K562 (cell line): ENCODE measurements at regions not wholly inside any gene's neighbourhood (a gene's known extent, or its start where the extent isn't known, plus 50 kb on each side); places are given as distances from the start of the nearest gene placed in this dataset.

Experiments
- ATAC-seq: fragments of 200-7000 bp; cut with Tn5 transposase; 3 replicates; pipeline ENCODE4 v1.9.1; 2020; ENCODE audit warnings: moderate library complexity
- BruUV-seq: library from RNA; stranded (reverse); fragments of 400-500 nt; replicated peaks from 2 replicates; lab custom pipeline; 2021; lab: Mats Ljungman, UMichigan
- CTCF ChIA-PET: fragments of 300-600 bp; formaldehyde crosslinking; extraction: SDS; loops from one replicate; lab custom pipeline; 2021; ENCODE audit warnings: low intra/inter-chr PET ratio; lab: Yijun Ruan, JAX
- POLR2A ChIA-PET: fragments of 300-600, 350-650 bp; sonication (Branson Sonifier 250); formaldehyde crosslinking; extraction: SDS; loops from one replicate; lab custom pipeline; 2021; ENCODE audit warnings: antibody characterized with exemption, inconsistent platforms; lab: Yijun Ruan, JAX
- DNase-seq, 4 experiments: peaks; one replicate each; pipeline versions ENCODE4 v3.0.0 to v3.0.0-alpha.2; 2011 to 2018; ENCODE audit warnings: low spot score in 3 of 4, mixed read lengths in 3 of 4; ENCODE audit errors: extremely low read depth in 1 of 4
- FAIRE-seq: peaks from 2 replicates; lab custom pipeline; 2011; peaks lifted over from hg19 to GRCh38; lab: Jason Lieb, UNC
- H2AFZ ChIP-seq: 2 replicates; pipeline ENCODE4 v1.6.0; 2011; ENCODE audit warnings: low read depth, low read length, control low read depth, inconsistent platforms
- H3K27ac ChIP-seq: fragments of 200-600 bp; 3 replicates; pipeline ENCODE4 v1.8.0; 2011; ENCODE audit warnings: low read depth, mild to moderate bottlenecking, control low read depth, inconsistent platforms, low read length, moderate library complexity, mixed read lengths; ENCODE audit errors: extremely low read depth
- H3K27me3 ChIP-seq, 2 experiments: fragments of 300-600 bp in 1 of 2; 2 replicates in 1 of 2; 3 replicates in 1 of 2; pipeline versions ENCODE4 v1.6.0 to v1.8.0; 2011; ENCODE audit warnings: inconsistent platforms in 2 of 2, low read length in 2 of 2, mild to moderate bottlenecking in 1 of 2, mixed read lengths in 1 of 2, moderate library complexity in 1 of 2; ENCODE audit not compliant: control insufficient read depth in 2 of 2, insufficient read depth in 2 of 2
- H3K36me3 ChIP-seq: fragments of 300-600 bp; 3 replicates; pipeline ENCODE4 v1.8.0; 2011; ENCODE audit warnings: mild to moderate bottlenecking, low read length, inconsistent platforms; ENCODE audit not compliant: control insufficient read depth, insufficient read depth
- H3K4me1 ChIP-seq, 2 experiments: fragments of 200-600 bp in 1 of 2; replicated peaks in 1 of 2; 2 replicates in 1 of 2; 3 replicates in 1 of 2; pipeline versions ENCODE4 v1.5.1 to v1.8.0; 2011; ENCODE audit warnings: inconsistent platforms in 2 of 2, low read length in 2 of 2, mild to moderate bottlenecking in 1 of 2, mixed read lengths in 1 of 2, moderate library complexity in 1 of 2; ENCODE audit not compliant: control insufficient read depth in 2 of 2, insufficient read depth in 2 of 2
- H3K4me2 ChIP-seq: 2 replicates; pipeline ENCODE4 v1.6.1; 2011; ENCODE audit warnings: low read length, control low read depth, inconsistent platforms, mixed read lengths; ENCODE audit not compliant: insufficient read depth
- H3K4me3 ChIP-seq: fragments of 200-600 bp; sonication (generic), shearing (Covaris generic); 2 replicates; pipeline ENCODE4 v1.5.1; 2016; ENCODE audit warnings: control low read depth, inconsistent platforms
- H3K79me2 ChIP-seq: fragments of 200-600 bp; 3 replicates; pipeline ENCODE4 v1.8.0; 2011; ENCODE audit warnings: low read length, inconsistent platforms; ENCODE audit not compliant: control insufficient read depth, insufficient read depth
- H3K9ac ChIP-seq, 2 experiments: 2 replicates each; pipeline versions ENCODE4 v1.6.0 to v1.6.1; 2011; ENCODE audit warnings: low read depth in 2 of 2, low read length in 2 of 2, control low read depth in 1 of 2, inconsistent platforms in 1 of 2, mild to moderate bottlenecking in 1 of 2, mixed read lengths in 1 of 2; ENCODE audit not compliant: insufficient read depth in 1 of 2
- H3K9me1 ChIP-seq: one replicate; pipeline ENCODE4 v1.6.0; 2011; ENCODE audit warnings: inconsistent platforms, mild to moderate bottlenecking, low read length, moderate library complexity; ENCODE audit not compliant: control insufficient read depth, insufficient read depth
- H3K9me3 ChIP-seq: replicated peaks from 2 replicates; pipeline ENCODE4 v1.5.1; 2011; ENCODE audit warnings: low read depth, low read length, inconsistent platforms; ENCODE audit not compliant: control insufficient read depth, insufficient read depth
- H4K20me1 ChIP-seq: replicated peaks from 2 replicates; pipeline ENCODE4 v1.6.1; 2011; ENCODE audit warnings: low read length, inconsistent platforms, mixed read lengths; ENCODE audit not compliant: control insufficient read depth, insufficient read depth
- DEAF1 ChIP-seq: fragments of 450-650 bp; formaldehyde crosslinking; IDR thresholded peaks from 2 replicates; pipeline ENCODE4 v1.4.0; 2020; ENCODE audit warnings: mild to moderate bottlenecking, moderate library complexity
- SETDB1 ChIP-seq: IDR thresholded peaks from one replicate; pipeline ENCODE4 v1.6.1; 2012; ENCODE audit warnings: low read length, control low read depth, inconsistent platforms
- SMARCA4 ChIP-seq: fragments of 450-650 bp; IDR thresholded peaks from 2 replicates; pipeline ENCODE4 v1.6.1; 2016
- ZNF699 ChIP-seq: fragments of 250-450 bp; sonication (Bioruptor Pico); IDR thresholded peaks from 2 replicates; pipeline ENCODE4 v1.8.0; 2021; ENCODE audit warnings: mild to moderate bottlenecking, moderate library complexity; ENCODE audit not compliant: insufficient replicate concordance
- WGBS: fragments of 100-300 bp; shearing (Covaris generic); methylation state at CpG from one replicate; pipeline ENCODE4 v1.1.6; 2016; ENCODE audit warnings: low coverage, mixed read lengths; ENCODE audit not compliant: insufficient coverage; ENCODE audit errors: missing lambda C conversion rate; 5-methylcytosine and 5-hydroxymethylcytosine counted together
- in situ Hi-C: fragments of 300-500 bp; cut with MboI; formaldehyde crosslinking; loops from 4 replicates; pipeline ENCODE4 v1.15.0; 2018; ENCODE audit warnings: inconsistent platforms, mixed read lengths
- intact Hi-C: fragments of 100-400 bp; cut with micrococcal nuclease; formaldehyde crosslinking; loops from 2 replicates; pipeline ENCODE4 v1.14.2; 2022

- in situ Hi-C loops: no loop called here
- no peaks in the 10 kb centered on the region for H4K20me1 ChIP-seq
- no TSS peak for BruUV-seq
- H3K4me1 ChIP-seq: no peaks in the 10 kb centered on the region
- H3K27ac ChIP-seq: no peak overlapping the region
- CTCF ChIA-PET: interaction anchor here (0.6 kb wide), 1 partner anchor 98 kb away, joined by 3 read pairs; no protein-coding TSS in a partner anchor
- no peaks in the 10 kb centered on the region for H3K9me3 ChIP-seq
- POLR2A ChIA-PET: interaction anchor here (1.8 kb wide), 1 partner anchor 10 kb away, joined by 3 read pairs; no protein-coding TSS in a partner anchor
- ATAC-seq (no peak), FAIRE-seq (no peak), DNase-seq (no peak)
- H3K79me2 ChIP-seq: no peaks in the 10 kb centered on the region
- no peak overlapping the region for H2AFZ ChIP-seq
- no peaks in the 10 kb centered on the region for H3K9me1 ChIP-seq
- H3K4me3 ChIP-seq: no peak overlapping the region
- TF ChIP-seq DEAF1 (CRISPR knock-in tag): no peak
- TF ChIP-seq ZNF699 (CRISPR knock-in tag): no peak
- TF ChIP-seq SMARCA4: no peak
- TF ChIP-seq SETDB1: no peak
- intact Hi-C loops: no loop called here
- 27% methylated on average over 3 of the region's 3 CpGs for WGBS
- H3K36me3 ChIP-seq: no peaks in the 10 kb centered on the region
- H3K27me3 ChIP-seq: no peaks in the 10 kb centered on the region
- no peak overlapping the region for H3K4me2 ChIP-seq
- H3K9ac ChIP-seq: no peak overlapping the region
Observed at GRCh38 chr15:52626671-52627369, 52.4 kb downstream of the ATOSA start.
